ENCODE measurements at regions not wholly inside any gene's neighbourhood (a gene's known extent, or its start where the extent isn't known, plus 50 kb on each side); places are given as distances from the start of the nearest gene placed in this dataset.

DNA sequence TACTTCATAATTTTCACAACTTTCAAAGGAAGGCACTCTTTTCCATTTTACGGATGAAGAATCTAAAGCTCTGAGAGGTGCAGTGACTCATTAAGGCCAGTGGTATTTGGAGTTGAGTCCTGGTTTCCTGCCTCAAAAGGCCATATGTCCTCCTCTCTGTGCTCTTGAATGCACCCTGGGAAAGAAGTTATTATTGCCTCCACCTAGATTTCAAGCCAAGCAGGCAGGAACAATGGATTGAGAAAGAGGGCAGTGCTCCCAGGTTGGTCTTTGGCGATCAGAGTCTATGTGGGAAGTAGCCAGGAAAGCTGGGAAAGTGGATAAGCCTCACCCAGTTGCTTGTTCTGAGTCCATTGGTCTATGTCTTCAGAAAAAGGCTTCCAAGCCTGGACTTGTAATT, 165.0 kb downstream of the MAFB start:
- no peak for TF ChIP-seq SP2 (tag by site-specific recombination; IDR thresholded peaks at IDR 0.05)
- no peak for TF ChIP-seq ZNF629 (tag by site-specific recombination; IDR thresholded peaks at IDR 0.05)
- TF ChIP-seq, protein P1, sequence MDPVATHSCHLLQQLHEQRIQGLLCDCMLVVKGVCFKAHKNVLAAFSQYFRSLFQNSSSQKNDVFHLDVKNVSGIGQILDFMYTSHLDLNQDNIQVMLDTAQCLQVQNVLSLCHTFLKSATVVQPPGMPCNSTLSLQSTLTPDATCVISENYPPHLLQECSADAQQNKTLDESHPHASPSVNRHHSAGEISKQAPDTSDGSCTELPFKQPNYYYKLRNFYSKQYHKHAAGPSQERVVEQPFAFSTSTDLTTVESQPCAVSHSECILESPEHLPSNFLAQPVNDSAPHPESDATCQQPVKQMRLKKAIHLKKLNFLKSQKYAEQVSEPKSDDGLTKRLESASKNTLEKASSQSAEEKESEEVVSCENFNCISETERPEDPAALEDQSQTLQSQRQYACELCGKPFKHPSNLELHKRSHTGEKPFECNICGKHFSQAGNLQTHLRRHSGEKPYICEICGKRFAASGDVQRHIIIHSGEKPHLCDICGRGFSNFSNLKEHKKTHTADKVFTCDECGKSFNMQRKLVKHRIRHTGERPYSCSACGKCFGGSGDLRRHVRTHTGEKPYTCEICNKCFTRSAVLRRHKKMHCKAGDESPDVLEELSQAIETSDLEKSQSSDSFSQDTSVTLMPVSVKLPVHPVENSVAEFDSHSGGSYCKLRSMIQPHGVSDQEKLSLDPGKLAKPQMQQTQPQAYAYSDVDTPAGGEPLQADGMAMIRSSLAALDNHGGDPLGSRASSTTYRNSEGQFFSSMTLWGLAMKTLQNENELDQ (tag by site-specific recombination; IDR thresholded peaks at IDR 0.05; ENCODE audit: low read depth) = no peak
- TF ChIP-seq ZNF76 (tag by site-specific recombination; IDR thresholded peaks at IDR 0.05; ENCODE audit: borderline replicate concordance, low read depth) = no peak
- TF ChIP-seq ZNF423 (tag by site-specific recombination; IDR thresholded peaks at IDR 0.05) = no peak
- TF ChIP-seq ZNF311 (tag by site-specific recombination; IDR thresholded peaks at IDR 0.05; ENCODE audit: borderline replicate concordance) = no peak
- TF ChIP-seq ZNF596 (tag by site-specific recombination; IDR thresholded peaks at IDR 0.05) = no peak
- no peak for TF ChIP-seq ZNF138 (tag by site-specific recombination; IDR thresholded peaks at IDR 0.05; ENCODE audit: borderline replicate concordance)
- no peak for TF ChIP-seq SCRT2 (tag by site-specific recombination; IDR thresholded peaks at IDR 0.05)
- TF ChIP-seq ZNF394 (tag by site-specific recombination; IDR thresholded peaks at IDR 0.05; ENCODE audit: borderline replicate concordance) = no peak
- TF ChIP-seq ZNF585B (tag by site-specific recombination; IDR thresholded peaks at IDR 0.05) = no peak
- TF ChIP-seq EGR2 (tag by site-specific recombination; IDR thresholded peaks at IDR 0.05; ENCODE audit: low read depth) = no peak
- TF ChIP-seq, protein P2, sequence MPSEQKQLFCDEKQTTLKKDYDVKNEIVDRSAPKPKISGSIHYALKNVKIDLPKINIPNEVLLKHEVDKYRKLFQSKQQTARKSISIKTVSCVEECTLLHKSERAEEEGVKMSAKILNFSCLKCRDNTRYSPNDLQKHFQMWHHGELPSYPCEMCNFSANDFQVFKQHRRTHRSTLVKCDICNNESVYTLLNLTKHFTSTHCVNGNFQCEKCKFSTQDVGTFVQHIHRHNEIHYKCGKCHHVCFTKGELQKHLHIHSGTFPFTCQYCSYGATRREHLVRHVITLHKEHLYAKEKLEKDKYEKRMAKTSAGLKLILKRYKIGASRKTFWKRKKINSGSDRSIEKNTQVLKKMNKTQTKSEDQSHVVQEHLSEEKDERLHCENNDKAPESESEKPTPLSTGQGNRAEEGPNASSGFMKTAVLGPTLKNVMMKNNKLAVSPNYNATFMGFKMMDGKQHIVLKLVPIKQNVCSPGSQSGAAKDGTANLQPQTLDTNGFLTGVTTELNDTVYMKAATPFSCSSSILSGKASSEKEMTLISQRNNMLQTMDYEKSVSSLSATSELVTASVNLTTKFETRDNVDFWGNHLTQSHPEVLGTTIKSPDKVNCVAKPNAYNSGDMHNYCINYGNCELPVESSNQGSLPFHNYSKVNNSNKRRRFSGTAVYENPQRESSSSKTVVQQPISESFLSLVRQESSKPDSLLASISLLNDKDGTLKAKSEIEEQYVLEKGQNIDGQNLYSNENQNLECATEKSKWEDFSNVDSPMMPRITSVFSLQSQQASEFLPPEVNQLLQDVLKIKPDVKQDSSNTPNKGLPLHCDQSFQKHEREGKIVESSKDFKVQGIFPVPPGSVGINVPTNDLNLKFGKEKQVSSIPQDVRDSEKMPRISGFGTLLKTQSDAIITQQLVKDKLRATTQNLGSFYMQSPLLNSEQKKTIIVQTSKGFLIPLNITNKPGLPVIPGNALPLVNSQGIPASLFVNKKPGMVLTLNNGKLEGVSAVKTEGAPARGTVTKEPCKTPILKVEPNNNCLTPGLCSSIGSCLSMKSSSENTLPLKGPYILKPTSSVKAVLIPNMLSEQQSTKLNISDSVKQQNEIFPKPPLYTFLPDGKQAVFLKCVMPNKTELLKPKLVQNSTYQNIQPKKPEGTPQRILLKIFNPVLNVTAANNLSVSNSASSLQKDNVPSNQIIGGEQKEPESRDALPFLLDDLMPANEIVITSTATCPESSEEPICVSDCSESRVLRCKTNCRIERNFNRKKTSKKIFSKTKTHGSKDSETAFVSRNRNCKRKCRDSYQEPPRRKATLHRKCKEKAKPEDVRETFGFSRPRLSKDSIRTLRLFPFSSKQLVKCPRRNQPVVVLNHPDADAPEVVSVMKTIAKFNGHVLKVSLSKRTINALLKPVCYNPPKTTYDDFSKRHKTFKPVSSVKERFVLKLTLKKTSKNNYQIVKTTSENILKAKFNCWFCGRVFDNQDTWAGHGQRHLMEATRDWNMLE (tag by site-specific recombination; conservative IDR thresholded peaks at IDR 0.05; ENCODE audit: low read depth) = no peak
- no peak for TF ChIP-seq ZNF549 (tag by site-specific recombination; IDR thresholded peaks at IDR 0.05)
- TF ChIP-seq, protein P3, sequence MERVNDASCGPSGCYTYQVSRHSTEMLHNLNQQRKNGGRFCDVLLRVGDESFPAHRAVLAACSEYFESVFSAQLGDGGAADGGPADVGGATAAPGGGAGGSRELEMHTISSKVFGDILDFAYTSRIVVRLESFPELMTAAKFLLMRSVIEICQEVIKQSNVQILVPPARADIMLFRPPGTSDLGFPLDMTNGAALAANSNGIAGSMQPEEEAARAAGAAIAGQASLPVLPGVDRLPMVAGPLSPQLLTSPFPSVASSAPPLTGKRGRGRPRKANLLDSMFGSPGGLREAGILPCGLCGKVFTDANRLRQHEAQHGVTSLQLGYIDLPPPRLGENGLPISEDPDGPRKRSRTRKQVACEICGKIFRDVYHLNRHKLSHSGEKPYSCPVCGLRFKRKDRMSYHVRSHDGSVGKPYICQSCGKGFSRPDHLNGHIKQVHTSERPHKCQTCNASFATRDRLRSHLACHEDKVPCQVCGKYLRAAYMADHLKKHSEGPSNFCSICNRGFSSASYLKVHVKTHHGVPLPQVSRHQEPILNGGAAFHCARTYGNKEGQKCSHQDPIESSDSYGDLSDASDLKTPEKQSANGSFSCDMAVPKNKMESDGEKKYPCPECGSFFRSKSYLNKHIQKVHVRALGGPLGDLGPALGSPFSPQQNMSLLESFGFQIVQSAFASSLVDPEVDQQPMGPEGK (tag by site-specific recombination; IDR thresholded peaks at IDR 0.05) = no peak
- CTCF ChIA-PET = interaction anchor here (0.6 to 1.1 kb wide), 2 partner anchors 11 to 16 kb away, joined by 3 to 4 read pairs; no protein-coding TSS in a partner anchor
- H3K4me1 ChIP-seq (ENCODE audit: control insufficient read depth, insufficient read depth, low read length) = no peaks in the 10 kb centered on the region
- H3K36me3 ChIP-seq (ENCODE audit: control insufficient read depth in 2 of 2, insufficient read depth in 1 of 2, low read length in 2 of 2) = no peaks in the 10 kb centered on the region
- no peak overlapping the region for H3K27ac ChIP-seq (ENCODE audit: extremely low read depth, low read depth, low read length)
- POLR2A ChIA-PET = no interaction called here
- no peaks in the 10 kb centered on the region for H3K9me3 ChIP-seq (ENCODE audit: control insufficient read depth, insufficient read depth, low read depth, low read length)
- H3K4me3 ChIP-seq (ENCODE audit: low read depth, low read length) = no peak overlapping the region

DNA sequence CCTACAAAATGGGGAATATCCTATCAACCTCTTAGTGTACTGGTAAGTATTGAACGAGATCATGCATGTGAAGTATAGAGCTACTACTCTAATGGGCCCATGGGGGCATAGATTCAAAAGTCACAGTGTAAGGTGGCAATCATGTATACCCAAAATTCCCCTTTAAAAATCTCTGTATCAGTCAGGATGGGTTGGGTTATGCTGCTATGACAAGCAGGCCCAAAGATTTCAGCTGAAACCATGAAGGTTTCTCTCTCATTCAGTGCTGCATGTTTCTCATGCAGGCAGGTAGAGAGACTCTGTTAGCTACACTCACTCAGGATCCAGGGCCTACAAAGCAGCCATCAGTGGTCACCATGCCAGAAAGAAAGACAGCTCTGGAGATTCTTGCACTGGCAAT, 166.6 kb downstream of the MAFB start:
- H3K36me3 ChIP-seq (ENCODE audit: control insufficient read depth in 2 of 2, insufficient read depth in 1 of 2, low read length in 2 of 2) = no peaks in the 10 kb centered on the region
- ChIA-PET POLR2A (no interaction called here), CTCF (interaction anchor here (1.5 kb wide), 1 partner anchor 48 kb away, joined by 3 read pairs; no protein-coding TSS in a partner anchor)
- no peaks in the 10 kb centered on the region for H3K9me3 ChIP-seq (ENCODE audit: control insufficient read depth, insufficient read depth, low read depth, low read length)
- TF ChIP-seq EGR2 (tag by site-specific recombination; IDR thresholded peaks at IDR 0.05; ENCODE audit: low read depth) = no peak
- no peak for TF ChIP-seq ZEB2 (tag by site-specific recombination; IDR thresholded peaks at IDR 0.05)
- TF ChIP-seq, protein P4, sequence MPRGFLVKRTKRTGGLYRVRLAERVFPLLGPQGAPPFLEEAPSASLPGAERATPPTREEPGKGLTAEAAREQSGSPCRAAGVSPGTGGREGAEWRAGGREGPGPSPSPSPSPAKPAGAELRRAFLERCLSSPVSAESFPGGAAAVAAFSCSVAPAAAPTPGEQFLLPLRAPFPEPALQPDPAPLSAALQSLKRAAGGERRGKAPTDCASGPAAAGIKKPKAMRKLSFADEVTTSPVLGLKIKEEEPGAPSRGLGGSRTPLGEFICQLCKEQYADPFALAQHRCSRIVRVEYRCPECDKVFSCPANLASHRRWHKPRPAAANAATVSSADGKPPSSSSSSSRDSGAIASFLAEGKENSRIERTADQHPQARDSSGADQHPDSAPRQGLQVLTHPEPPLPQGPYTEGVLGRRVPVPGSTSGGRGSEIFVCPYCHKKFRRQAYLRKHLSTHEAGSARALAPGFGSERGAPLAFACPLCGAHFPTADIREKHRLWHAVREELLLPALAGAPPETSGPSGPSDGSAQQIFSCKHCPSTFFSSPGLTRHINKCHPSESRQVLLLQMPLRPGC (tag by site-specific recombination; IDR thresholded peaks at IDR 0.05) = no peak
- no peak for TF ChIP-seq OSR2 (tag by site-specific recombination; IDR thresholded peaks at IDR 0.05)
- no peak overlapping the region for H3K27ac ChIP-seq (ENCODE audit: extremely low read depth, low read depth, low read length)
- no peaks in the 10 kb centered on the region for H3K4me1 ChIP-seq (ENCODE audit: control insufficient read depth, insufficient read depth, low read length)
- H3K4me3 ChIP-seq (ENCODE audit: low read depth, low read length) = no peak overlapping the region

Measured in HEK293 (cell line).